Activated T-helper 17 cell treated with anti-CD3 and anti-CD28 coated beads, Interleukin-2, amount 50 U/mL, for 72 hours (primary cell): ENCODE measurements at regions not wholly inside any gene's neighbourhood (a gene's known extent, or its start where the extent isn't known, plus 50 kb on each side); places are given as distances from the start of the nearest gene placed in this dataset.

ENCODE experiments used
- ATAC-seq: fragments of 150-1000 bp; cut with Tn5 transposase; replicated peaks from 2 replicates; pipeline ENCODE4 v1.10.0; 2021; ENCODE audit warnings: mild to moderate bottlenecking, moderate library complexity
- H3K27ac Mint-ChIP-seq: one replicate; pipeline ENCODE4 v1.8.0; 2022; ENCODE audit warnings: mixed read lengths
- H3K27me3 Mint-ChIP-seq: one replicate; pipeline ENCODE4 v1.8.0; 2022; ENCODE audit warnings: mixed read lengths
- H3K36me3 Mint-ChIP-seq: one replicate; pipeline ENCODE4 v1.8.0; 2022; ENCODE audit warnings: low read depth, mild to moderate bottlenecking, mixed read lengths
- H3K4me1 Mint-ChIP-seq: one replicate; pipeline ENCODE4 v1.8.0; 2022; ENCODE audit warnings: mixed read lengths
- H3K4me3 Mint-ChIP-seq: one replicate; pipeline ENCODE4 v1.8.0; 2022; ENCODE audit warnings: mild to moderate bottlenecking, mixed read lengths
- H3K9me3 Mint-ChIP-seq: one replicate; pipeline ENCODE4 v1.8.0; 2022; ENCODE audit warnings: mixed read lengths

GRCh38 chr19:30089086-30089665 lies 147.1 kb downstream of the URI1 start:
- Mint-ChIP-seq H3K27me3 (peaks cover 8% of the 10 kb centered on the region), H3K36me3 (no peaks in the 10 kb centered on the region), H3K4me3 (no peak overlapping the region), H3K9me3 (no peaks in the 10 kb centered on the region), H3K27ac (no peak overlapping the region), H3K4me1 (no peaks in the 10 kb centered on the region)
- ATAC-seq, result no peak

GRCh38 chr19:30090476-30090875 lies 148.4 kb downstream of the URI1 start:
- no peak overlapping the region for H3K4me3 Mint-ChIP-seq
- H3K36me3 Mint-ChIP-seq, result no peaks in the 10 kb centered on the region
- H3K27me3 Mint-ChIP-seq, result peaks cover 8% of the 10 kb centered on the region
- no peaks in the 10 kb centered on the region for H3K9me3 Mint-ChIP-seq
- no peak for ATAC-seq
- no peaks in the 10 kb centered on the region for H3K4me1 Mint-ChIP-seq
- no peak overlapping the region for H3K27ac Mint-ChIP-seq

GRCh38 chr19:30090963-30091362 lies 148.9 kb downstream of the URI1 start:
- Mint-ChIP-seq H3K27me3 (peaks cover 8% of the 10 kb centered on the region), H3K36me3 (no peaks in the 10 kb centered on the region), H3K27ac (no peak overlapping the region), H3K9me3 (no peaks in the 10 kb centered on the region), H3K4me1 (no peaks in the 10 kb centered on the region), H3K4me3 (no peak overlapping the region)
- ATAC-seq, result no peak

- Mint-ChIP-seq H3K9me3 (no peaks in the 10 kb centered on the region), H3K36me3 (no peaks in the 10 kb centered on the region), H3K4me1 (no peaks in the 10 kb centered on the region), H3K27me3 (peaks cover 8% of the 10 kb centered on the region), H3K4me3 (no peak overlapping the region), H3K27ac (no peak overlapping the region)
- no peak for ATAC-seq
These were observed 149.4 kb downstream of the URI1 start for GRCh38 chr19:30091456-30091855.

- Mint-ChIP-seq H3K4me1 (no peaks in the 10 kb centered on the region), H3K9me3 (no peaks in the 10 kb centered on the region), H3K27ac (no peak overlapping the region), H3K4me3 (no peak overlapping the region), H3K27me3 (peaks cover 8% of the 10 kb centered on the region), H3K36me3 (no peaks in the 10 kb centered on the region)
- no peak for ATAC-seq
These were observed 149.8 kb downstream of the URI1 start for GRCh38 chr19:30091856-30092255.

- ATAC-seq, result no peak
- Mint-ChIP-seq H3K27ac (no peak overlapping the region), H3K9me3 (no peaks in the 10 kb centered on the region), H3K4me3 (no peak overlapping the region), H3K4me1 (no peaks in the 10 kb centered on the region), H3K36me3 (no peaks in the 10 kb centered on the region), H3K27me3 (peaks cover 8% of the 10 kb centered on the region)
These were observed 150.9 kb downstream of the URI1 start for GRCh38 chr19:30092721-30093569.

- no peaks in the 10 kb centered on the region for H3K36me3 Mint-ChIP-seq
- H3K9me3 Mint-ChIP-seq, result no peaks in the 10 kb centered on the region
- peaks cover 3% of the 10 kb centered on the region for H3K27me3 Mint-ChIP-seq
- H3K27ac Mint-ChIP-seq, result no peak overlapping the region
- ATAC-seq, result no peak
- no peak overlapping the region for H3K4me3 Mint-ChIP-seq
- H3K4me1 Mint-ChIP-seq, result no peaks in the 10 kb centered on the region
These were observed 152.1 kb downstream of the URI1 start for GRCh38 chr19:30093966-30094755.

GRCh38 chr19:30094756-30095140 lies 152.7 kb downstream of the URI1 start:
- no peak for ATAC-seq

GRCh38 chr19:30095171-30095570 lies 153.1 kb downstream of the URI1 start:
- H3K27me3 Mint-ChIP-seq, result peaks cover 3% of the 10 kb centered on the region
- H3K27ac Mint-ChIP-seq, result no peak overlapping the region
- no peaks in the 10 kb centered on the region for H3K9me3 Mint-ChIP-seq
- no peak overlapping the region for H3K4me3 Mint-ChIP-seq
- no peak for ATAC-seq
- no peaks in the 10 kb centered on the region for H3K4me1 Mint-ChIP-seq
- no peaks in the 10 kb centered on the region for H3K36me3 Mint-ChIP-seq

More at GRCh38 chr19:30094756-30095140, 152.7 kb downstream of the URI1 start:
- Mint-ChIP-seq H3K9me3 (no peaks in the 10 kb centered on the region), H3K27me3 (peaks cover 3% of the 10 kb centered on the region), H3K4me3 (no peak overlapping the region), H3K4me1 (no peaks in the 10 kb centered on the region), H3K27ac (no peak overlapping the region), H3K36me3 (no peaks in the 10 kb centered on the region)

GRCh38 chr19:30096596-30097370 lies 154.7 kb downstream of the URI1 start:
- no peak for ATAC-seq
- Mint-ChIP-seq H3K27me3 (no peaks in the 10 kb centered on the region), H3K4me1 (no peaks in the 10 kb centered on the region), H3K4me3 (no peak overlapping the region), H3K27ac (no peak overlapping the region), H3K36me3 (no peaks in the 10 kb centered on the region), H3K9me3 (no peaks in the 10 kb centered on the region)

GRCh38 chr19:30097746-30098280 lies 155.8 kb downstream of the URI1 start:
- Mint-ChIP-seq H3K9me3 (no peaks in the 10 kb centered on the region), H3K27ac (no peak overlapping the region), H3K36me3 (no peaks in the 10 kb centered on the region), H3K4me1 (no peaks in the 10 kb centered on the region), H3K27me3 (no peaks in the 10 kb centered on the region), H3K4me3 (no peak overlapping the region)
- ATAC-seq, result no peak

- Mint-ChIP-seq H3K36me3 (no peaks in the 10 kb centered on the region), H3K27me3 (no peaks in the 10 kb centered on the region), H3K9me3 (no peaks in the 10 kb centered on the region), H3K4me1 (no peaks in the 10 kb centered on the region), H3K4me3 (no peak overlapping the region), H3K27ac (no peak overlapping the region)
- ATAC-seq, result no peak
These were observed 160.2 kb downstream of the URI1 start for GRCh38 chr19:30102239-30102638.

- H3K4me3 Mint-ChIP-seq, result no peak overlapping the region
- H3K4me1 Mint-ChIP-seq, result no peaks in the 10 kb centered on the region
- no peak for ATAC-seq
- peaks cover 3% of the 10 kb centered on the region for H3K27me3 Mint-ChIP-seq
- H3K36me3 Mint-ChIP-seq, result no peaks in the 10 kb centered on the region
- no peaks in the 10 kb centered on the region for H3K9me3 Mint-ChIP-seq
- H3K27ac Mint-ChIP-seq, result no peak overlapping the region
These were observed 160.6 kb downstream of the URI1 start for GRCh38 chr19:30102666-30103065.

- Mint-ChIP-seq H3K9me3 (no peaks in the 10 kb centered on the region), H3K36me3 (no peaks in the 10 kb centered on the region), H3K4me1 (no peaks in the 10 kb centered on the region), H3K27ac (no peak overlapping the region), H3K4me3 (no peak overlapping the region), H3K27me3 (peaks cover 4% of the 10 kb centered on the region)
- no peak for ATAC-seq
These were observed 161.9 kb downstream of the URI1 start for GRCh38 chr19:30103981-30104380.
